Endodermal cell (in vitro differentiated cells): ENCODE measurements at regions not wholly inside any gene's neighbourhood (a gene's known extent, or its start where the extent isn't known, plus 50 kb on each side); places are given as distances from the start of the nearest gene placed in this dataset.
"Not testable (repeated sequence)": the region's sequence is repeated elsewhere in the genome, so short reads cannot be mapped to it uniquely, and the experiment has no call there.

Experiments used
- DNase-seq: peaks from one replicate; pipeline ENCODE4 v3.0.0-alpha.2; 2017
- H3K27ac ChIP-seq: 2 replicates; pipeline ENCODE4 v1.5.1; 2013; ENCODE audit warnings: mild to moderate bottlenecking, low read depth, low read length, moderate library complexity
- H3K27me3 ChIP-seq: 2 replicates; pipeline ENCODE4 v1.6.1; 2013; ENCODE audit warnings: mild to moderate bottlenecking, low read length, moderate library complexity; ENCODE audit not compliant: insufficient read depth, control insufficient read depth, poor library complexity, severe bottlenecking
- H3K36me3 ChIP-seq: 2 replicates; pipeline ENCODE4 v1.7.0; 2013; ENCODE audit warnings: mild to moderate bottlenecking, low read length, moderate library complexity; ENCODE audit not compliant: control insufficient read depth, insufficient read depth
- H3K4me1 ChIP-seq: one replicate; pipeline ENCODE4 v1.7.0; 2013; ENCODE audit warnings: low read length; ENCODE audit not compliant: control insufficient read depth, insufficient read depth
- H3K4me3 ChIP-seq: 2 replicates; pipeline ENCODE4 v1.5.1; 2013; ENCODE audit warnings: mild to moderate bottlenecking, low read length, moderate library complexity
- H3K9ac ChIP-seq: 2 replicates; pipeline ENCODE4 v1.6.1; 2013; ENCODE audit warnings: mild to moderate bottlenecking, low read length, moderate library complexity; ENCODE audit not compliant: poor library complexity, severe bottlenecking; ENCODE audit errors: extremely low read depth
- H3K9me3 ChIP-seq: 2 replicates; pipeline ENCODE4 v1.6.1; 2013; ENCODE audit warnings: mild to moderate bottlenecking, low read length, moderate library complexity; ENCODE audit not compliant: control insufficient read depth
- H3K27ac Mint-ChIP-seq: 2 replicates; pipeline ENCODE4 v1.8.0; 2020; ENCODE audit warnings: mixed read lengths
- H3K27me3 Mint-ChIP-seq: 2 replicates; pipeline ENCODE4 v1.8.0; 2021; ENCODE audit warnings: mild to moderate bottlenecking, mixed read lengths; ENCODE audit not compliant: insufficient read depth
- H3K36me3 Mint-ChIP-seq: 2 replicates; pipeline ENCODE4 v1.8.0; 2020; ENCODE audit warnings: low read depth, mixed read lengths
- H3K4me1 Mint-ChIP-seq: 2 replicates; pipeline ENCODE4 v1.8.0; 2020; ENCODE audit warnings: mixed read lengths
- H3K4me3 Mint-ChIP-seq: 2 replicates; pipeline ENCODE4 v1.8.0; 2020; ENCODE audit warnings: mild to moderate bottlenecking, moderate library complexity, mixed read lengths
- H3K9me3 Mint-ChIP-seq: 2 replicates; pipeline ENCODE4 v1.8.0; 2020; ENCODE audit warnings: mild to moderate bottlenecking, mixed read lengths
- WGBS, 2 experiments: methylation state at CpG; one replicate each; pipeline versions ENCODE4 v1.1.5 to v1.1.7; 2013; ENCODE audit warnings: missing lambda C conversion rate in 2 of 2, mixed read lengths in 1 of 2; ENCODE audit not compliant: insufficient coverage in 1 of 2, insufficient read length in 1 of 2; 5-methylcytosine and 5-hydroxymethylcytosine counted together

DNA sequence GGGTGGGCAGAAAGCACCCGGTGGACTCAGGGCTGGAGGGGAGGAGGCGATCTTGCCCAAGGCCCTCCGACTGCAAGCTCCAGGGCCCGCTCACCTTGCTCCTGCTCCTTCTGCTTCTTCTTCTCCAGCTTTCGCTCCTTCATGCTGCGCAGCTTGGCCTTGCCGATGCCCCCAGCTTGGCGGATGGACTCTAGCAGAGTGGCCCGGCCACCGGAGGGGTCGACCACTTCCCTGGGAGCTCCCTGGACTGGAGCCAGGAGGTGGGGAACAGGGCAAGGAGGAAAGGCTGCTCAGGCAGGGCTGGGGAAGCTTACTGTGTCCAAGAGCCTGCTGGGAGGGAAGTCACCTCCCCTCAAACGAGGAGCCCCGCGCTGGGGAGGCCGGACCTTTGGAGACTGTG lies 265.3 kb downstream of the OR4F29 start:
- H3K27ac Mint-ChIP-seq, H3K27ac ChIP-seq: not testable (repeated sequence)
- no CpG with 5 or more reads among the region's 15 CpGs for WGBS, 2 experiments

DNA sequence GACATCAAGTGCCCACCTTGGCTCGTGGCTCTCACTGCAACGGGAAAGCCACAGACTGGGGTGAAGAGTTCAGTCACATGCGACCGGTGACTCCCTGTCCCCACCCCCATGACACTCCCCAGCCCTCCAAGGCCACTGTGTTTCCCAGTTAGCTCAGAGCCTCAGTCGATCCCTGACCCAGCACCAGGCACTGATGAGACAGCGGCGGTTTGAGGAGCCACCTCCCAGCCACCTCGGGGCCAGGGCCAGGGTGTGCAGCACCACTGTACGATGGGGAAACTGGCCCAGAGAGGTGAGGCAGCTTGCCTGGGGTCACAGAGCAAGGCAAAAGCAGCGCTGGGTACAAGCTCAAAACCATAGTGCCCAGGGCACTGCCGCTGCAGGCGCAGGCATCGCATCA lies 266.0 kb downstream of the OR4F29 start:
- not testable (repeated sequence) for H3K27ac Mint-ChIP-seq, H3K36me3 Mint-ChIP-seq, H3K9me3 Mint-ChIP-seq, DNase-seq, H3K4me3 Mint-ChIP-seq, H3K4me1 Mint-ChIP-seq, H3K27me3 ChIP-seq, H3K4me3 ChIP-seq, H3K9me3 ChIP-seq, H3K9ac ChIP-seq, H3K4me1 ChIP-seq, H3K27ac ChIP-seq, H3K36me3 ChIP-seq, H3K27me3 Mint-ChIP-seq
- 93% methylated on average over 4 of the region's 13 CpGs; no CpG with 5 or more reads in 1 of the 2 experiments for WGBS, 2 experiments

More for the DNA sequence above, 265.3 kb downstream of the OR4F29 start:
- H3K4me3 Mint-ChIP-seq, H3K9ac ChIP-seq, H3K4me1 Mint-ChIP-seq, H3K4me3 ChIP-seq, H3K4me1 ChIP-seq, H3K36me3 ChIP-seq, H3K9me3 ChIP-seq, H3K27me3 ChIP-seq, H3K27me3 Mint-ChIP-seq, H3K9me3 Mint-ChIP-seq, DNase-seq, H3K36me3 Mint-ChIP-seq: not testable (repeated sequence)

DNA sequence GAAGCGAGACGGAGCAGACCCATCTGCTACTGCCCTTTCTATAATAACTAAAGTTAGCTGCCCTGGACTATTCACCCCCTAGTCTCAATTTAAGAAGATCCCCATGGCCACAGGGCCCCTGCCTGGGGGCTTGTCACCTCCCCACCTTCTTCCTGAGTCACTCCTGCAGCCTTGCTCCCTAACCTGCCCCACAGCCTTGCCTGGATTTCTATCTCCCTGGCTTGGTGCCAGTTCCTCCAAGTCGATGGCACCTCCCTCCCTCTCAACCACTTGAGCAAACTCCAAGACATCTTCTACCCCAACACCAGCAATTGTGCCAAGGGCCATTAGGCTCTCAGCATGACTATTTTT lies 267.2 kb downstream of the OR4F29 start:
- WGBS, 2 experiments, result no CpG with 5 or more reads among the region's 3 CpGs
- H3K4me3 ChIP-seq, DNase-seq, H3K4me3 Mint-ChIP-seq, H3K4me1 Mint-ChIP-seq, H3K27ac Mint-ChIP-seq, H3K36me3 ChIP-seq, H3K27me3 ChIP-seq, H3K9ac ChIP-seq, H3K27me3 Mint-ChIP-seq, H3K4me1 ChIP-seq, H3K9me3 Mint-ChIP-seq, H3K27ac ChIP-seq, H3K9me3 ChIP-seq, H3K36me3 Mint-ChIP-seq: not testable (repeated sequence)

DNA sequence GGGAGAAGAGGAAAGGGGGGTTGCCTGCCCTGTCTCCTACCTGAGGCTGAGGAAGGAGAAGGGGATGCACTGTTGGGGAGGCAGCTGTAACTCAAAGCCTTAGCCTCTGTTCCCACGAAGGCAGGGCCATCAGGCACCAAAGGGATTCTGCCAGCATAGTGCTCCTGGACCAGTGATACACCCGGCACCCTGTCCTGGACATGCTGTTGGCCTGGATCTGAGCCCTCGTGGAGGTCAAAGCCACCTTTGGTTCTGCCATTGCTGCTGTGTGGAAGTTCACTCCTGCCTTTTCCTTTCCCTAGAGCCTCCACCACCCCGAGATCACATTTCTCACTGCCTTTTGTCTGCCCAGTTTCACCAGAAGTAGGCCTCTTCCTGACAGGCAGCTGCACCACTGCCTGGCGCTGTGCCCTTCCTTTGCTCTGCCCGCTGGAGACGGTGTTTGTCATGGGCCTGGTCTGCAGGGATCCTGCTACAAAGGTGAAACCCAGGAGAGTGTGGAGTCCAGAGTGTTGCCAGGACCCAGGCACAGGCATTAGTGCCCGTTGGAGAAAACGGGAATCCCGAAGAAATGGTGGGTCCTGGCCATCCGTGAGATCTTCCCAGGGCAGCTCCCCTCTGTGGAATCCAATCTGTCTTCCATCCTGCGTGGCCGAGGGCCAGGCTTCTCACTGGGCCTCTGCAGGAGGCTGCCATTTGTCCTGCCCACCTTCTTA lies 267.7 kb downstream of the OR4F29 start:
- H3K4me3 ChIP-seq, H3K9me3 Mint-ChIP-seq: not testable (repeated sequence)
- 90 to 100% methylated on average over 3 to 7 of the region's 13 CpGs for WGBS, 2 experiments

DNA sequence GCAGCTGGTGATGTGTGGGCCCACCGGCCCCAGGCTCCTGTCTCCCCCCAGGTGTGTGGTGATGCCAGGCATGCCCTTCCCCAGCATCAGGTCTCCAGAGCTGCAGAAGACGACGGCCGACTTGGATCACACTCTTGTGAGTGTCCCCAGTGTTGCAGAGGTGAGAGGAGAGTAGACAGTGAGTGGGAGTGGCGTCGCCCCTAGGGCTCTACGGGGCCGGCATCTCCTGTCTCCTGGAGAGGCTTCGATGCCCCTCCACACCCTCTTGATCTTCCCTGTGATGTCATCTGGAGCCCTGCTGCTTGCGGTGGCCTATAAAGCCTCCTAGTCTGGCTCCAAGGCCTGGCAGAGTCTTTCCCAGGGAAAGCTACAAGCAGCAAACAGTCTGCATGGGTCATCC lies 268.4 kb downstream of the OR4F29 start:
- not testable (repeated sequence) for H3K9ac ChIP-seq, H3K27me3 Mint-ChIP-seq, H3K4me3 Mint-ChIP-seq, H3K27me3 ChIP-seq, H3K9me3 ChIP-seq, H3K4me1 ChIP-seq, H3K9me3 Mint-ChIP-seq, H3K36me3 Mint-ChIP-seq, H3K4me1 Mint-ChIP-seq, H3K4me3 ChIP-seq, H3K27ac Mint-ChIP-seq, H3K36me3 ChIP-seq, DNase-seq, H3K27ac ChIP-seq
- WGBS, 2 experiments, result 89% methylated on average over 5 of the region's 10 CpGs; no CpG with 5 or more reads in 1 of the 2 experiments

More for the DNA sequence above, 267.7 kb downstream of the OR4F29 start:
- not testable (repeated sequence) for H3K27me3 ChIP-seq, DNase-seq, H3K27me3 Mint-ChIP-seq, H3K4me1 Mint-ChIP-seq, H3K9me3 ChIP-seq, H3K36me3 Mint-ChIP-seq, H3K27ac ChIP-seq, H3K27ac Mint-ChIP-seq, H3K36me3 ChIP-seq, H3K4me3 Mint-ChIP-seq, H3K4me1 ChIP-seq, H3K9ac ChIP-seq

DNA sequence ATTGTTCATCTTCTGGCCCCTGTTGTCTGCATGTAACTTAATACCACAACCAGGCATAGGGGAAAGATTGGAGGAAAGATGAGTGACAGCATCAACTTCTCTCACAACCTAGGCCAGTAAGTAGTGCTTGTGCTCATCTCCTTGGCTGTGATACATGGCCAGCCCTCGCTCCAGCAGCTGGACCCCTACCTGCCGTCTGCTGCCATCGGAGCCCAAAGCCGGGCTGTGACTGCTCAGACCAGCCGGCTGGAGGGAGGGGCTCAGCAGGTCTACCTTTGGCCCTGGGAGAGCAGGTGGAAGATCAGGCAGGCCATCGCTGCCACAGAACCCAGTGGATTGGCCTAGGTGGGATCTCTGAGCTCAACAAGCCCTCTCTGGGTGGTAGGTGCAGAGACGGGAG lies 268.8 kb downstream of the OR4F29 start:
- H3K9me3 Mint-ChIP-seq, H3K9ac ChIP-seq, H3K4me3 ChIP-seq, H3K36me3 ChIP-seq, H3K9me3 ChIP-seq, DNase-seq, H3K27me3 Mint-ChIP-seq, H3K27ac ChIP-seq, H3K36me3 Mint-ChIP-seq, H3K4me1 ChIP-seq, H3K4me3 Mint-ChIP-seq, H3K4me1 Mint-ChIP-seq, H3K27me3 ChIP-seq, H3K27ac Mint-ChIP-seq: not testable (repeated sequence)
- WGBS, 2 experiments, result 97% methylated on average over 5 of the region's 7 CpGs; no CpG with 5 or more reads in 1 of the 2 experiments
